HFF-Myc (cell line): ENCODE measurements at regions not wholly inside any gene's neighbourhood (a gene's known extent, or its start where the extent isn't known, plus 50 kb on each side); places are given as distances from the start of the nearest gene placed in this dataset.

ENCODE experiments used
- DNase-seq: peaks from one replicate; pipeline ENCODE4 v3.0.0-alpha.2; 2011; ENCODE audit warnings: low read depth; ENCODE audit errors: extremely low read depth
- H3K4me3 ChIP-seq: replicated peaks from 2 replicates; pipeline ENCODE4 v1.5.1; 2011; ENCODE audit warnings: low read depth, mild to moderate bottlenecking, control low read depth, low read length
- CTCF ChIP-seq: IDR thresholded peaks from 2 replicates; pipeline ENCODE4 v1.5.1; 2012; ENCODE audit warnings: mild to moderate bottlenecking, low read depth, low read length, control low read depth; ENCODE audit errors: missing control alignments

- DNase-seq: no peak
- TF ChIP-seq CTCF: no peak
- H3K4me3 ChIP-seq: no peak overlapping the region
Measured at GRCh38 chr3:154795582-154795981, 284.5 kb upstream of the MME start.

GRCh38 chr3:154794814-154795445 is 285.2 kb upstream of the MME start:
- H3K4me3 ChIP-seq: no peak overlapping the region
- TF ChIP-seq CTCF: no peak
- no peak for DNase-seq

GRCh38 chr3:154794391-154794790 is 285.7 kb upstream of the MME start:
- TF ChIP-seq CTCF: no peak
- no peak overlapping the region for H3K4me3 ChIP-seq
- DNase-seq: no peak

GRCh38 chr3:154792828-154793227 is 287.3 kb upstream of the MME start:
- no peak overlapping the region for H3K4me3 ChIP-seq
- TF ChIP-seq CTCF: no peak
- no peak for DNase-seq

GRCh38 chr3:154791611-154792010 is 288.5 kb upstream of the MME start:
- no peak for TF ChIP-seq CTCF
- DNase-seq: no peak
- no peak overlapping the region for H3K4me3 ChIP-seq

- DNase-seq: no peak
- no peak overlapping the region for H3K4me3 ChIP-seq
- no peak for TF ChIP-seq CTCF
Measured at GRCh38 chr3:154786724-154787123, 293.4 kb upstream of the MME start.

- no peak for TF ChIP-seq CTCF
- no peak overlapping the region for H3K4me3 ChIP-seq
- no peak for DNase-seq
Measured at GRCh38 chr3:154783521-154783931, 296.6 kb upstream of the MME start.
